Heart right ventricle (tissue), 16 donors: ENCODE measurements at regions not wholly inside any gene's neighbourhood (a gene's known extent, or its start where the extent isn't known, plus 50 kb on each side); places are given as distances from the start of the nearest gene placed in this dataset.

Source experiments
- ATAC-seq, 8 donors: fragments of 200-7000 bp; cut with Tn5 transposase; one replicate each; pipeline ENCODE4 v1.9.1; 2020; ENCODE audit warnings: mild to moderate bottlenecking in 8 of 8, moderate library complexity in 8 of 8, moderate number of reproducible peaks in 1 of 8
- DNase-seq, 2 donors: peaks; one replicate each; pipeline ENCODE4 v3.0.0-alpha.2; 2020
- H3K27ac ChIP-seq, 10 donors: fragments of 200-600 bp; sonication (generic) in 2 of 10; one replicate each; pipeline versions ENCODE4 v1.5.0 to v1.8.0; 2020 to 2022; ENCODE audit warnings: mild to moderate bottlenecking in 3 of 10
- H3K27me3 ChIP-seq, 7 donors: fragments of 200-600 bp; one replicate each; pipeline ENCODE4 v1.8.0; 2021 to 2022; ENCODE audit warnings: mild to moderate bottlenecking in 2 of 7
- H3K36me3 ChIP-seq, 9 donors: fragments of 200-600 bp; sonication (generic) in 1 of 9; one replicate each; pipeline versions ENCODE4 v1.5.0 to v1.8.0; 2020 to 2022; ENCODE audit warnings: mild to moderate bottlenecking in 2 of 9
- H3K4me1 ChIP-seq, 9 donors: fragments of 200-600 bp; sonication (generic) in 1 of 9; one replicate each; pipeline versions ENCODE4 v1.5.0 to v1.8.0; 2020 to 2022; ENCODE audit warnings: mild to moderate bottlenecking in 4 of 9
- H3K4me3 ChIP-seq, 10 donors: fragments of 200-600 bp; sonication (generic) in 2 of 10; one replicate each; pipeline versions ENCODE4 v1.5.0 to v1.8.0; 2020 to 2022; ENCODE audit warnings: mild to moderate bottlenecking in 7 of 10, moderate library complexity in 2 of 10
- H3K9me3 ChIP-seq, 11 donors: fragments of 200-600 bp in 10 of 11; sonication (generic) in 2 of 11; one replicate each; pipeline versions ENCODE4 v1.5.0 to v1.8.0; 2013 to 2022; ENCODE audit warnings: mild to moderate bottlenecking in 2 of 11, control low read depth in 1 of 11, moderate library complexity in 1 of 11
- WGBS, 2 donors: extraction: QIAGEN DNeasy Blood & Tissue Kit; methylation state at CpG; one replicate each; pipeline ENCODE4 v1.1.7; 2013; ENCODE audit warnings: inconsistent platforms in 1 of 2; 5-methylcytosine and 5-hydroxymethylcytosine counted together
- intact Hi-C, 10 donors: fragments of 100-400 bp; cut with DNase I; formaldehyde crosslinking; loops; one replicate each; pipeline versions ENCODE4 v1.11.1 to v1.14.2; 2022
- TF ChIP-seq, protein P1 (sequence below), 9 donors: fragments of 200-600 bp; sonication (generic) in 2 of 9; IDR thresholded peaks; one replicate each; pipeline versions ENCODE4 v1.5.0 to v1.8.0; 2021 to 2022; ENCODE audit warnings: antibody characterized with exemption in 9 of 9, mild to moderate bottlenecking in 5 of 9, moderate library complexity in 1 of 9
- donor health status: Arrhythmogenic right ventricular cardiomyopathy.
- donor health status: ischemic (EF 13 %, LVEDD 7.1; RV severe dilation, severe dysfunction).
- donor health status: healthy with polysubstance abuse.
- donor health status: DM: no; HTN: yes; CAD: no.
- donor health status: DM: no; HTN: no; CAD: no.
- donor health status: ischemic (EF 25% LVEDD 6.9; RV normal size, moderate dysfunction).
- donor health status: ischemic (EF 25% LVEDD 5.7; RV mildly dilated, moderate dysfunction).
- donor health status: healthy.
- donor health status: DM: yes; HTN: yes; CAD: no.
- donor health status: Ischemic cardiomyopathy.
- donor health status: ischemic (EF 35%, LVEDD 5.7; RV mildly dilated, moderate dysfunction).
- donor health status: nonischemic (EF 11% LVEDD 7.7; RV severe dilation, severe dysfunction).
- donor health status: DM: yes; HTN: yes; CAD: no.
- donor health status: PGD.
- donor health status: ischemic (EF 29% LVEDD 5.4; RV normal size, mild dysfunction).
- donor health status: nonischemic (EF 23%, LVEDD 6.1; RV moderate dilation, normal function).

DNA sequence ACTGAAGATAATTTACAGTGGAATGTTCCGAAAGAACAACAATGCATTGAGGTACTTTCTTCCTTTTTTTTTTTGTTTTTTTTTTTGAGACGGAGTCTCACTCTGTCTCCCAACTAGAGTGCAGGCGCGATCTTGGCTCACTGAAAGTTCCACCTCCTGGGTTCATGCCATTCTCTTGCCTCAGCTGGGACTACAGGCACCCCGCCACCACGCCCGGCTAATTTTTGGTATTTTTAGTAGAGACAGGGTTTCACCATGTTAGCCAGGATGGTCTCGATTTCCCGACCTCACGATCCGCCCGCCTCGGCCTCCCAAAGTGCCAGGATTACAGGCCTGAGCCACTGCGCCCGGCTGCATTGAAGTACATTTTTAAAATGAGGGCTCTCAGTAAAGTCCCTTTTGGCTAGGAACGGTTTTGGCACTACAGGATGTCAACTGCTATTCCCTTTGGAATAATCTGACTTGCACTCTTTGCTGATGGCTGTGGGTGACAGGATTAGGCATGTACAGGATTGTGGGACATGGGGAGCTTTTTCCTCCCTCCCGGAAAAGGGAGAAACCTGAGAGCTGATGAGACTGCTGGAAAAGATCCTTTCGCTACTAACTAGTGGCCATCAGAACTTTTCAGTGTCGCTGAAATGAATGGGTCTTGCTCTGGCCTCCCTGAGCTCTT, 56.9 kb upstream of the EDEM3 start:
- Histone ChIP-seq H3K27ac (peak overlapping the region in 9 of 10 donors; percentile 29 to 73 (median 61)), H3K36me3 (peaks cover 0 to 85% (median 27%) of the 10 kb centered on the region in 9 donors), H3K4me3 (no peak overlapping the region), H3K27me3 (no peaks in the 10 kb centered on the region), H3K9me3 (peaks cover 0 to 7% (median 0%) of the 10 kb centered on the region in 11 donors), H3K4me1 (peaks cover 4 to 26% (median 20%) of the 10 kb centered on the region in 9 donors)
- WGBS, 2 donors = 57 to 69% methylated on average over 19 of the region's 19 CpGs
- intact Hi-C loops = loop anchor here in 2 of 10 donors (2.0 to 10.0 kb wide), 2 partner anchors 163 to 343 kb away; partner anchors contain the start of genes NIBAN1 (in 1 of the 2), SWT1 (in 1 of the 2) and TRMT1L (in 1 of the 2)
- TF ChIP-seq, protein P1, sequence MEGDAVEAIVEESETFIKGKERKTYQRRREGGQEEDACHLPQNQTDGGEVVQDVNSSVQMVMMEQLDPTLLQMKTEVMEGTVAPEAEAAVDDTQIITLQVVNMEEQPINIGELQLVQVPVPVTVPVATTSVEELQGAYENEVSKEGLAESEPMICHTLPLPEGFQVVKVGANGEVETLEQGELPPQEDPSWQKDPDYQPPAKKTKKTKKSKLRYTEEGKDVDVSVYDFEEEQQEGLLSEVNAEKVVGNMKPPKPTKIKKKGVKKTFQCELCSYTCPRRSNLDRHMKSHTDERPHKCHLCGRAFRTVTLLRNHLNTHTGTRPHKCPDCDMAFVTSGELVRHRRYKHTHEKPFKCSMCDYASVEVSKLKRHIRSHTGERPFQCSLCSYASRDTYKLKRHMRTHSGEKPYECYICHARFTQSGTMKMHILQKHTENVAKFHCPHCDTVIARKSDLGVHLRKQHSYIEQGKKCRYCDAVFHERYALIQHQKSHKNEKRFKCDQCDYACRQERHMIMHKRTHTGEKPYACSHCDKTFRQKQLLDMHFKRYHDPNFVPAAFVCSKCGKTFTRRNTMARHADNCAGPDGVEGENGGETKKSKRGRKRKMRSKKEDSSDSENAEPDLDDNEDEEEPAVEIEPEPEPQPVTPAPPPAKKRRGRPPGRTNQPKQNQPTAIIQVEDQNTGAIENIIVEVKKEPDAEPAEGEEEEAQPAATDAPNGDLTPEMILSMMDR (IDR thresholded peaks at IDR 0.05) = no peak
- ATAC-seq = peak; percentile 40 to 83 (median 74)
- DNase-seq = peak in 1 of 2 donors; percentile 29

- intact Hi-C loops = loop anchor here in 2 of 10 donors (2.0 to 10.0 kb wide), 2 partner anchors 164 to 344 kb away; partner anchors contain the start of genes NIBAN1 (in 1 of the 2), SWT1 (in 1 of the 2) and TRMT1L (in 1 of the 2)
- peak in 1 of 2 donors; percentile 54 for DNase-seq
- H3K4me1 ChIP-seq = peaks cover 4 to 33% (median 26%) of the 10 kb centered on the region in 9 donors
Observed at GRCh38 chr1:184810735-184811343, 56.2 kb upstream of the EDEM3 start.

DNA sequence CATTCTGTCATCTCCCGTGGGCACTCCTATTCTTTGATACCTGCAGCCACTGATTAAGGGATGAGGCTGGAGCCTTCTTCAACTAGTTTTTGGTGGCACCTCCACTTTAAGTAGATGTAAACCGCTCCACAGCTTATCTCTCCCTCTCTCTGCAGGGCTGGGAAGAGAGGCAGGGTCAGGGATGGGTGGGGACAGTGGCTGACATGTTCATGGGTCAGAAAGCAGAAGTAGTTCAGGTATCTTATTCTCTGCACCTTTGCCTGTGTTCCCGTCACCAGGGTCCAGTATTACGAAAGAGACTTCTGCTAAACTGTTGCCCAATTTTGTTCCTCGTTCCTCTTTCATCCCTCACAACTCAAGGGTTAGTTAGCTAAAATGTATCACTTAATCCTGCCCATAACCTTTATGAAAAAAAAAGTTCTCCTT, 51.7 kb upstream of the EDEM3 start:
- TF ChIP-seq, protein P1 (IDR thresholded peaks at IDR 0.05) = no peak
- Histone ChIP-seq H3K9me3 (no peaks in the 10 kb centered on the region), H3K27ac (peak overlapping the region in 7 of 10 donors; percentile 7 to 83 (median 48)), H3K4me3 (no peak overlapping the region), H3K27me3 (no peaks in the 10 kb centered on the region), H3K36me3 (peaks cover 0 to 86% (median 48%) of the 10 kb centered on the region in 9 donors), H3K4me1 (peaks cover 0 to 26% (median 14%) of the 10 kb centered on the region in 9 donors)
- intact Hi-C loops = loop anchor here in 6 of 10 donors (5.0 to 10.0 kb wide), 5 partner anchors 176 to 368 kb away; partner anchors contain the start of genes SWT1 (in 1 of the 6) and TRMT1L (in 1 of the 6)
- 76 to 80% methylated on average over 5 of the region's 5 CpGs for WGBS, 2 donors
- DNase-seq (no peak), ATAC-seq (peak in 6 of 8 donors; percentile 11 to 60 (median 30))

More at GRCh38 chr1:184810735-184811343, 56.2 kb upstream of the EDEM3 start:
- Histone ChIP-seq H3K9me3 (peaks cover 0 to 7% (median 0%) of the 10 kb centered on the region in 11 donors), H3K36me3 (peaks cover 0 to 77% (median 28%) of the 10 kb centered on the region in 9 donors), H3K27ac (peak overlapping the region in 8 of 10 donors; percentile 11 to 73 (median 61)), H3K4me3 (no peak overlapping the region), H3K27me3 (no peaks in the 10 kb centered on the region)
- WGBS, 2 donors = 62 to 71% methylated on average over 11 of the region's 11 CpGs
- TF ChIP-seq, protein P1 (IDR thresholded peaks at IDR 0.05) = no peak
- peak in 5 of 8 donors; percentile 34 to 60 (median 55) for ATAC-seq
